ENCODE measurements at regions not wholly inside any gene's neighbourhood (a gene's known extent, or its start where the extent isn't known, plus 50 kb on each side); places are given as distances from the start of the nearest gene placed in this dataset.
"Not testable (repeated sequence)": the region's sequence is repeated elsewhere in the genome, so short reads cannot be mapped to it uniquely, and the experiment has no call there.

- Mint-ChIP-seq H3K27ac (no peak overlapping the region), H3K27me3 (ENCODE audit: low read depth) (no peaks in the 10 kb centered on the region), H3K9me3 (no peaks in the 10 kb centered on the region), H3K4me3 (no peak overlapping the region), H3K36me3 (ENCODE audit: insufficient read depth in 2 of 2) (no peaks in the 10 kb centered on the region), H3K4me1 (ENCODE audit: low read depth) (no peaks in the 10 kb centered on the region)
- no peak for ATAC-seq (replicated peaks in 1 of 2)
- no peak for DNase-seq
These were observed 165.3 kb upstream of the FBN2 start for GRCh38 chr5:128703322-128703721.

GRCh38 chr5:128706269-128706668, 168.2 kb upstream of the FBN2 start:
- no peak for DNase-seq
- Mint-ChIP-seq H3K9me3 (peaks cover 0 to 1% of the 10 kb centered on the region in 2 donors), H3K27ac (no peak overlapping the region), H3K4me1 (ENCODE audit: low read depth) (no peaks in the 10 kb centered on the region), H3K36me3 (ENCODE audit: insufficient read depth in 2 of 2) (no peaks in the 10 kb centered on the region), H3K4me3 (no peak overlapping the region), H3K27me3 (ENCODE audit: low read depth) (no peaks in the 10 kb centered on the region)
- no peak for ATAC-seq (replicated peaks in 1 of 2)

GRCh38 chr5:128708841-128709240, 170.8 kb upstream of the FBN2 start:
- no peak overlapping the region for H3K4me3 Mint-ChIP-seq
- H3K27ac Mint-ChIP-seq: no peak overlapping the region
- no peaks in the 10 kb centered on the region for H3K36me3 Mint-ChIP-seq (ENCODE audit: insufficient read depth in 2 of 2)
- H3K27me3 Mint-ChIP-seq (ENCODE audit: low read depth): no peaks in the 10 kb centered on the region
- H3K4me1 Mint-ChIP-seq (ENCODE audit: low read depth): no peaks in the 10 kb centered on the region
- peaks cover 0 to 1% of the 10 kb centered on the region in 2 donors for H3K9me3 Mint-ChIP-seq
- DNase-seq: no peak
- ATAC-seq (replicated peaks in 1 of 2): no peak

GRCh38 chr5:128711216-128711615, 173.2 kb upstream of the FBN2 start:
- Mint-ChIP-seq H3K4me1 (ENCODE audit: low read depth) (no peaks in the 10 kb centered on the region), H3K27me3 (ENCODE audit: low read depth) (no peaks in the 10 kb centered on the region), H3K27ac (no peak overlapping the region), H3K9me3 (peaks cover 0 to 6% of the 10 kb centered on the region in 2 donors), H3K4me3 (no peak overlapping the region), H3K36me3 (ENCODE audit: insufficient read depth in 2 of 2) (no peaks in the 10 kb centered on the region)
- ATAC-seq (replicated peaks in 1 of 2) (no peak), DNase-seq (no peak)

GRCh38 chr5:128714551-128714950, 176.5 kb upstream of the FBN2 start:
- DNase-seq (no peak), ATAC-seq (replicated peaks in 1 of 2) (no peak)
- H3K4me1 Mint-ChIP-seq (ENCODE audit: low read depth): no peaks in the 10 kb centered on the region
- H3K4me3 Mint-ChIP-seq: no peak overlapping the region
- no peaks in the 10 kb centered on the region for H3K36me3 Mint-ChIP-seq (ENCODE audit: insufficient read depth in 2 of 2)
- no peak overlapping the region for H3K27ac Mint-ChIP-seq
- H3K9me3 Mint-ChIP-seq: peaks cover 0 to 8% of the 10 kb centered on the region in 2 donors
- no peaks in the 10 kb centered on the region for H3K27me3 Mint-ChIP-seq (ENCODE audit: low read depth)

GRCh38 chr5:128722551-128722950, 184.5 kb upstream of the FBN2 start:
- Mint-ChIP-seq H3K4me1 (ENCODE audit: low read depth) (no peaks in the 10 kb centered on the region), H3K27me3 (ENCODE audit: low read depth) (peaks cover 6% of the 10 kb centered on the region), H3K27ac (no peak overlapping the region), H3K36me3 (ENCODE audit: insufficient read depth in 2 of 2) (no peaks in the 10 kb centered on the region), H3K4me3 (no peak overlapping the region), H3K9me3 (peaks cover 2 to 3% of the 10 kb centered on the region in 2 donors)
- no peak for DNase-seq
- no peak for ATAC-seq (replicated peaks in 1 of 2)

- H3K9me3 Mint-ChIP-seq; H3K27me3 Mint-ChIP-seq (ENCODE audit: low read depth); H3K27ac Mint-ChIP-seq; DNase-seq; H3K36me3 Mint-ChIP-seq (ENCODE audit: insufficient read depth in 2 of 2); ATAC-seq (replicated peaks in 1 of 2); H3K4me1 Mint-ChIP-seq (ENCODE audit: low read depth); H3K4me3 Mint-ChIP-seq: not testable (repeated sequence)
These were observed 192.0 kb upstream of the FBN2 start for GRCh38 chr5:128730021-128730420.

GRCh38 chr5:128735656-128736055, 197.6 kb upstream of the FBN2 start:
- not testable (repeated sequence) for H3K36me3 Mint-ChIP-seq (ENCODE audit: insufficient read depth in 2 of 2); H3K27ac Mint-ChIP-seq; ATAC-seq (replicated peaks in 1 of 2); H3K4me1 Mint-ChIP-seq (ENCODE audit: low read depth); H3K4me3 Mint-ChIP-seq; DNase-seq; H3K27me3 Mint-ChIP-seq (ENCODE audit: low read depth); H3K9me3 Mint-ChIP-seq

GRCh38 chr5:128736553-128736952, 198.5 kb upstream of the FBN2 start:
- Mint-ChIP-seq H3K4me3 (no peak overlapping the region), H3K27ac (no peak overlapping the region), H3K36me3 (ENCODE audit: insufficient read depth in 2 of 2) (no peaks in the 10 kb centered on the region), H3K4me1 (ENCODE audit: low read depth) (no peaks in the 10 kb centered on the region), H3K27me3 (ENCODE audit: low read depth) (no peaks in the 10 kb centered on the region), H3K9me3 (peaks cover 0 to 3% of the 10 kb centered on the region in 2 donors)
- DNase-seq (no peak), ATAC-seq (replicated peaks in 1 of 2) (no peak)

GRCh38 chr5:128749136-128749898, 211.3 kb upstream of the FBN2 start:
- Mint-ChIP-seq H3K4me3 (no peak overlapping the region), H3K27ac (no peak overlapping the region), H3K4me1 (ENCODE audit: low read depth) (no peaks in the 10 kb centered on the region), H3K27me3 (ENCODE audit: low read depth) (no peaks in the 10 kb centered on the region), H3K9me3 (no peaks in the 10 kb centered on the region), H3K36me3 (ENCODE audit: insufficient read depth in 2 of 2) (no peaks in the 10 kb centered on the region)
- no peak for ATAC-seq (replicated peaks in 1 of 2)
- DNase-seq: no peak

- no peaks in the 10 kb centered on the region for H3K27me3 Mint-ChIP-seq (ENCODE audit: low read depth)
- H3K4me3 Mint-ChIP-seq: no peak overlapping the region
- H3K4me1 Mint-ChIP-seq (ENCODE audit: low read depth): no peaks in the 10 kb centered on the region
- H3K27ac Mint-ChIP-seq: no peak overlapping the region
- no peaks in the 10 kb centered on the region for H3K9me3 Mint-ChIP-seq
- ATAC-seq (replicated peaks in 1 of 2) (no peak), DNase-seq (no peak)
- no peaks in the 10 kb centered on the region for H3K36me3 Mint-ChIP-seq (ENCODE audit: insufficient read depth in 2 of 2)
These were observed 212.1 kb upstream of the FBN2 start for GRCh38 chr5:128750155-128750554.

GRCh38 chr5:128757196-128757959, 207.9 kb upstream of the SLC27A6 start:
- no peak for DNase-seq
- Mint-ChIP-seq H3K36me3 (ENCODE audit: insufficient read depth in 2 of 2) (no peaks in the 10 kb centered on the region), H3K27ac (no peak overlapping the region), H3K4me3 (no peak overlapping the region), H3K27me3 (ENCODE audit: low read depth) (peaks cover 6% of the 10 kb centered on the region), H3K9me3 (peaks cover 4 to 6% of the 10 kb centered on the region in 2 donors), H3K4me1 (ENCODE audit: low read depth) (no peaks in the 10 kb centered on the region)
- no peak for ATAC-seq (replicated peaks in 1 of 2)

- Mint-ChIP-seq H3K4me1 (ENCODE audit: low read depth) (no peaks in the 10 kb centered on the region), H3K4me3 (no peak overlapping the region), H3K36me3 (ENCODE audit: insufficient read depth in 2 of 2) (no peaks in the 10 kb centered on the region), H3K27me3 (ENCODE audit: low read depth) (peaks cover 6% of the 10 kb centered on the region), H3K27ac (no peak overlapping the region), H3K9me3 (peaks cover 4 to 6% of the 10 kb centered on the region in 2 donors)
- DNase-seq (no peak), ATAC-seq (replicated peaks in 1 of 2) (no peak)
These were observed 202.5 kb upstream of the SLC27A6 start for GRCh38 chr5:128762661-128763306.
